ENCODE measurements at regions not wholly inside any gene's neighbourhood (a gene's known extent, or its start where the extent isn't known, plus 50 kb on each side); places are given as distances from the start of the nearest gene placed in this dataset.

DNA sequence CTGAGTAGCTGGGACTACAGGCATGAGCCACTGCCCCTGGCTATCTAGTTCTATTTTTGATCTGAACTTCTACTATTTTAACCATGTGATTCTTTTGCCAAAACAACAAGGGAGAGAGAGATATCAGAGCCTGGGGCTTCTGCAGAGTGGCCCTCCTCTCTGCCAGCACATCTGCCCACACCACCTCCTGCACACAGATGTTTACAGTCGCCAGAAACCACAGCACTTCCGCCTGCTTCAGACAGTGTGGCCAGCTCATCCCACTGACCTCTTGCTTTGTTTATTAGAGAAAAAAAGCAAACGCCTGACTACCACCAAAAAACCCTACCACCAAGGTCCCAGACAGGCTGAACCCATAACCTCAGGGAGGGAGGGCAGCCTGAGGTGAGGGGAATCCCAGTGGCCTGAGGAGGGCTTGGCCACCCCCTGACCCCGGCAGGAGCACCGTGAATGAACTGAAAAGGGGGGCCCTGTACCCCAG is 85.9 kb upstream of the ABHD2 start (continued):
- TF ChIP-seq, protein P1, sequence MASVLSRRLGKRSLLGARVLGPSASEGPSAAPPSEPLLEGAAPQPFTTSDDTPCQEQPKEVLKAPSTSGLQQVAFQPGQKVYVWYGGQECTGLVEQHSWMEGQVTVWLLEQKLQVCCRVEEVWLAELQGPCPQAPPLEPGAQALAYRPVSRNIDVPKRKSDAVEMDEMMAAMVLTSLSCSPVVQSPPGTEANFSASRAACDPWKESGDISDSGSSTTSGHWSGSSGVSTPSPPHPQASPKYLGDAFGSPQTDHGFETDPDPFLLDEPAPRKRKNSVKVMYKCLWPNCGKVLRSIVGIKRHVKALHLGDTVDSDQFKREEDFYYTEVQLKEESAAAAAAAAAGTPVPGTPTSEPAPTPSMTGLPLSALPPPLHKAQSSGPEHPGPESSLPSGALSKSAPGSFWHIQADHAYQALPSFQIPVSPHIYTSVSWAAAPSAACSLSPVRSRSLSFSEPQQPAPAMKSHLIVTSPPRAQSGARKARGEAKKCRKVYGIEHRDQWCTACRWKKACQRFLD (CRISPR knock-in tag; IDR thresholded peaks at IDR 0.05): peak; percentile 87
- TF ChIP-seq GTF2E2 (tag; IDR thresholded peaks at IDR 0.05): peak; percentile 0; the same call in 1 of the 2 replicates
- TF ChIP-seq RFX7 (CRISPR knock-in tag; IDR thresholded peaks at IDR 0.05): no peak
- TF ChIP-seq ZNF589 (CRISPR knock-in tag; IDR thresholded peaks at IDR 0.05; ENCODE audit: low read depth): peak; percentile 46; the same call in 1 of the 2 replicates
- TF ChIP-seq, protein P2, sequence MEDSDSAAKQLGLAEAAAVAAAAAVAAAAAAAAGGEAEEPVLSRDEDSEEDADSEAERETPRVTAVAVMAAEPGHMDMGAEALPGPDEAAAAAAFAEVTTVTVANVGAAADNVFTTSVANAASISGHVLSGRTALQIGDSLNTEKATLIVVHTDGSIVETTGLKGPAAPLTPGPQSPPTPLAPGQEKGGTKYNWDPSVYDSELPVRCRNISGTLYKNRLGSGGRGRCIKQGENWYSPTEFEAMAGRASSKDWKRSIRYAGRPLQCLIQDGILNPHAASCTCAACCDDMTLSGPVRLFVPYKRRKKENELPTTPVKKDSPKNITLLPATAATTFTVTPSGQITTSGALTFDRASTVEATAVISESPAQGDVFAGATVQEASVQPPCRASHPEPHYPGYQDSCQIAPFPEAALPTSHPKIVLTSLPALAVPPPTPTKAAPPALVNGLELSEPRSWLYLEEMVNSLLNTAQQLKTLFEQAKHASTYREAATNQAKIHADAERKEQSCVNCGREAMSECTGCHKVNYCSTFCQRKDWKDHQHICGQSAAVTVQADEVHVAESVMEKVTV (CRISPR knock-in tag; IDR thresholded peaks at IDR 0.05): peak; percentile 20; the same call in 1 of the 2 replicates
- no peak for TF ChIP-seq CBX2 (IDR thresholded peaks at IDR 0.05; ENCODE audit: insufficient read depth, low read length, poor library complexity, severe bottlenecking)
- no peak for TF ChIP-seq HNRNPLL (IDR thresholded peaks at IDR 0.05; ENCODE audit: low read depth, low read length, poor library complexity, severe bottlenecking)
- TF ChIP-seq ZBTB17 (CRISPR knock-in tag; IDR thresholded peaks at IDR 0.05): peak; percentile 63; the same call in 1 of the 2 replicates
- no peak; the same call in 1 of the 2 replicates for TF ChIP-seq CXXC5 (CRISPR knock-in tag; IDR thresholded peaks at IDR 0.05)
- TF ChIP-seq, protein P3, sequence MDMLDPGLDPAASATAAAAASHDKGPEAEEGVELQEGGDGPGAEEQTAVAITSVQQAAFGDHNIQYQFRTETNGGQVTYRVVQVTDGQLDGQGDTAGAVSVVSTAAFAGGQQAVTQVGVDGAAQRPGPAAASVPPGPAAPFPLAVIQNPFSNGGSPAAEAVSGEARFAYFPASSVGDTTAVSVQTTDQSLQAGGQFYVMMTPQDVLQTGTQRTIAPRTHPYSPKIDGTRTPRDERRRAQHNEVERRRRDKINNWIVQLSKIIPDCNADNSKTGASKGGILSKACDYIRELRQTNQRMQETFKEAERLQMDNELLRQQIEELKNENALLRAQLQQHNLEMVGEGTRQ (CRISPR knock-in tag; IDR thresholded peaks at IDR 0.05): no peak
- TF ChIP-seq, protein P4, sequence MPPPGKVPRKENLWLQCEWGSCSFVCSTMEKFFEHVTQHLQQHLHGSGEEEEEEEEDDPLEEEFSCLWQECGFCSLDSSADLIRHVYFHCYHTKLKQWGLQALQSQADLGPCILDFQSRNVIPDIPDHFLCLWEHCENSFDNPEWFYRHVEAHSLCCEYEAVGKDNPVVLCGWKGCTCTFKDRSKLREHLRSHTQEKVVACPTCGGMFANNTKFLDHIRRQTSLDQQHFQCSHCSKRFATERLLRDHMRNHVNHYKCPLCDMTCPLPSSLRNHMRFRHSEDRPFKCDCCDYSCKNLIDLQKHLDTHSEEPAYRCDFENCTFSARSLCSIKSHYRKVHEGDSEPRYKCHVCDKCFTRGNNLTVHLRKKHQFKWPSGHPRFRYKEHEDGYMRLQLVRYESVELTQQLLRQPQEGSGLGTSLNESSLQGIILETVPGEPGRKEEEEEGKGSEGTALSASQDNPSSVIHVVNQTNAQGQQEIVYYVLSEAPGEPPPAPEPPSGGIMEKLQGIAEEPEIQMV (tag; conservative IDR thresholded peaks at IDR 0.05; ENCODE audit: low read depth): no peak
- peak; percentile 70; the same call in 1 of the 2 replicates for TF ChIP-seq ERF (CRISPR knock-in tag; IDR thresholded peaks at IDR 0.05)
- TF ChIP-seq, protein P5, sequence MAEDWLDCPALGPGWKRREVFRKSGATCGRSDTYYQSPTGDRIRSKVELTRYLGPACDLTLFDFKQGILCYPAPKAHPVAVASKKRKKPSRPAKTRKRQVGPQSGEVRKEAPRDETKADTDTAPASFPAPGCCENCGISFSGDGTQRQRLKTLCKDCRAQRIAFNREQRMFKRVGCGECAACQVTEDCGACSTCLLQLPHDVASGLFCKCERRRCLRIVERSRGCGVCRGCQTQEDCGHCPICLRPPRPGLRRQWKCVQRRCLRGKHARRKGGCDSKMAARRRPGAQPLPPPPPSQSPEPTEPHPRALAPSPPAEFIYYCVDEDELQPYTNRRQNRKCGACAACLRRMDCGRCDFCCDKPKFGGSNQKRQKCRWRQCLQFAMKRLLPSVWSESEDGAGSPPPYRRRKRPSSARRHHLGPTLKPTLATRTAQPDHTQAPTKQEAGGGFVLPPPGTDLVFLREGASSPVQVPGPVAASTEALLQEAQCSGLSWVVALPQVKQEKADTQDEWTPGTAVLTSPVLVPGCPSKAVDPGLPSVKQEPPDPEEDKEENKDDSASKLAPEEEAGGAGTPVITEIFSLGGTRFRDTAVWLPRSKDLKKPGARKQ (CRISPR knock-in tag; IDR thresholded peaks at IDR 0.05): no peak
- peak; percentile 44; the same call in 1 of the 2 replicates for TF ChIP-seq SOX6 (IDR thresholded peaks at IDR 0.05)
- peak; percentile 72 for TF ChIP-seq CBFA2T2 (conservative IDR thresholded peaks at IDR 0.05)
- no peak for TF ChIP-seq MTF1 (CRISPR knock-in tag; IDR thresholded peaks at IDR 0.05; ENCODE audit: borderline replicate concordance)
- TF ChIP-seq NFIC (IDR thresholded peaks at IDR 0.05): 0 out of 2 replicates have a peak, but pooled peaks have one; percentile 28
- 0 out of 2 replicates have a peak, but pooled peaks have one; percentile 56 for TF ChIP-seq GATAD2A (IDR thresholded peaks at IDR 0.05)
- TF ChIP-seq SP2 (IDR thresholded peaks at IDR 0.05; ENCODE audit: extremely low read depth, low read depth, low read length, poor library complexity, severe bottlenecking): no peak

Data from K562 (cell line).